GM19351 (cell line): ENCODE measurements at regions not wholly inside any gene's neighbourhood (a gene's known extent, or its start where the extent isn't known, plus 50 kb on each side); places are given as distances from the start of the nearest gene placed in this dataset.
"Not testable (repeated sequence)": the region's sequence is repeated elsewhere in the genome, so short reads cannot be mapped to it uniquely, and the experiment has no call there.

Experiments
- ATAC-seq: cut with Tn5 transposase; IDR thresholded peaks from one replicate; pipeline ENCODE4 v1.9.1; 2021; ENCODE audit warnings: mild to moderate bottlenecking, moderate library complexity; ENCODE audit not compliant: unreplicated experiment

DNA sequence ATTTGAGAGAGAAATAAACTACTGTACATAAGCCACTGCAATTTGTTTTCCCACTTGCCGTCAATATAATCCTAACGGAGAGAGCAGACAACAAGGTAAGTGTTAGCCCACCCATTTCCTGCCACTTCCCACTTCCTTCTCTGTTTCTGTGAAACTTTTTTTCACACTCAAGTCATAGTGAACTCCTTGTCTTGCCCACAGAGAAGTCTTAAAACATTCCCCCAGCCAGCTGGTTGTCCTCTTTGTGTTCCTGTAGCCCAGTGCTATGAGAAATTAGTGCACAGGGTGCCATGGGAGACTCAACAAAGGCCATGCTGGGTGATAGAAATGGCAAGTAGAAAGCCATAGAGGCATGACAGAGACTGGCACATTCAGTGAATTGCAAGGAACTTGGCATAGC lies 208.6 kb downstream of the BLID start:
- ATAC-seq, result no peak

DNA sequence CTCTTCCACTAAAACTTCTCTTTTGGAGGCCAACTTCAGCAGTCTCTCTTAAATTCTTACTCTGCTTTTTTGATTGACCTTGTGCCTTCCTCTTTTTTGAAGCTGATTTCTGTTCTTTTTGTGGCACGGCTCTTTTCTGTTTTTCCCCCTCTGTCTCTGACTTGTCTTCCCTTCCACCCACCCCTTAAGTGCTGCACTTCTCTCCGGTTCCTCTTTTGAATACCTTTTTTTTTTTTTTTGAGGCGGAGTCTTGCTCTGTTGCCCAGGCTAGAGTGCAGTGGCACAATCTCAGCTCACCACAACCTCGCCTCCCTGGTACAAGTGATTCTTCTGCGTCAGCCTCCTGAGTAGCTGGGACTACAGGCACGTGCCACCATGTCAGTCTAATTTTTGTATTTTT lies 211.9 kb downstream of the BLID start:
- peak; percentile 68 for ATAC-seq

DNA sequence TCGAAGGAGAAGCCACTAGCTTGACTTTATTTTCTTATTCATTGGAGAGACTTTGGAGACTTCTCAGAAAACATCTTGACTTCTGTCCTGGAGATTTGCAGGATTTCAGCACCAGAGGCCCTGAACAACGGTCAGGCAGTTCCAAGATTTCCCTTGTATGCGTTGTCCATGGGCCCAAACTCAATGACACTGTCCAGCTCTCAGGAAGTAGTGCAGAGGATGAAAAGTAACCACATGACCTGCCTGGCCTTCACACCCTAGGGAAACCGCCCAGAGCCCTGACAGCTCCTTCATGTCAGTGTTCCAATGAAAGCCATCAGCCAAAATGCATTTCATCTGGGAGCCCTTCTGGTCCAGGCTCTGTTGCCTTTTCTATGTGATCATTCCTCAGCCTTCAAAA lies 214.1 kb downstream of the BLID start:
- ATAC-seq, result no peak

DNA sequence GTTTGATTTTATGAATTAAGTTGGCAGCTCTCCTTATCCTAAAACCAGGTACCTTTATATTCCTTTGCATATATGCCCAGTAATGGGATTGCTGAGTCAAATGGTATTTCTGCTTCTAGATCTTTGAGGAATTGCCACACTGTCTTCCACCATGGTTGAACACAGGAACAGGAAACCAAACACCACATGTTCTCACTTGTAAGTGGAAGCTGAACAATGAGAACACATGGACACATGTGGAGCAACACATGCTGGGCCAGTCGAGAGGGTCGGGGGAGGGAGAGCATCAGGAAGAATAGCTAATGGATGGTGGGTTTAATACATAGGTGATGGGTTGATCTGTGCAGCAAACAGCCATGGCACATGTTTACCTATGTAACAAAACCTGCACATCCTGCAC lies 214.6 kb downstream of the BLID start:
- not testable (repeated sequence) for ATAC-seq

DNA sequence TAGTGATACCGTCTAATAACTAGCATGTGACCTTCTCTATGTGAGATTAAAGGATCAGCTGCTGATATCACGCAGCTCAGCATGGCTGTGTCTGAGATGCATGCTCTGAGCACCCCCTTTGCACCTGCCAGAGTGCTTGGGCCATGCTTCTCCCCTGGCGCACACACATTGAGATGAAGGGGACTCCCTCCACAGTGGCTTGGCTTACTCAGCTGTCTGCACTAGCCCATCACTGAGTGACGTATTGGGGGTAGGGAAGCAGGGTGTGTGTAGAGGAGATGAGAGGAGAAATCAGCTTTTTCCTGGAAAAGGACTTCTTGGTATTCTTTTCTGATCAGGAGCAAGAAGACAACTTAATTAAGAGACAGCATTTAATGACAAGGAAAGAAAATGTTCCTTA lies 216.5 kb downstream of the BLID start:
- no peak for ATAC-seq

DNA sequence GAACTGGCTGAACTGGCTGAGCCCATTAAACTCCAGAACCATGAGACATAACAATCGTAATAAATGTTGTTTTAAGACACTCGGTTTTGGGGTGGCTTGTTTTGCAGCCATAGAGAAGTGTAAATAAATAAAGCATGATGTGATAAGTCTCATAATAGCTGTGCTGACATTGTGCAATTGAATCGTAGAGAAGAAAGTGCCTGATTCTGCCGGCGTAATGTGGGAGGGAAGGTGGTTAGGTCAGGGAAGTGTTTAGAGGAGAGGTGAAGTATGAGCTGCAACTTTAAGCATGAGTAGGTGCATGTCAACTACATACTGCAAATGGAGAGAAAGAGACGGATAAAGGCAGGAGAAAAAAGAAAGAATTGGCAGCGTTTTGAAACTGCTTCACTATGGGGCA lies 217.1 kb downstream of the BLID start:
- no peak for ATAC-seq

DNA sequence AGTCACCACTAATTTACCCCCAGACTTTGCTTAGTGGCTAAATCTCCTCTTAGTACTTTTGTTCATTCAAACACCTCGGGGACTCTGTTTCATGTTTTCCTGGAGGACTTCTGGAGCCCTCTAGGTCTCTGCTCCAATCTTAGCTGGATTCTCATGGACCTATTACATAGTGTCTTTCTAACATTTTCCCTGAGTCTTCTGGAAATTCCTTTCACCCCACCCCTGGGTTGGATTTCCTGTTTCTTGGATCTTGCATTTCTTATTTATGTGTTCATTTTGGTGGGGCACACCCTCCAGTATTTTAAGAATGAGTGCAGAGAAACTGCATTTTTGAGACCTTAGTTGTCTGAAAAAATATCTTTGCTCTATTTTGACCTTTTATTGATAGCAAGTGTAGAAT lies 220.1 kb downstream of the BLID start:
- ATAC-seq, result no peak

DNA sequence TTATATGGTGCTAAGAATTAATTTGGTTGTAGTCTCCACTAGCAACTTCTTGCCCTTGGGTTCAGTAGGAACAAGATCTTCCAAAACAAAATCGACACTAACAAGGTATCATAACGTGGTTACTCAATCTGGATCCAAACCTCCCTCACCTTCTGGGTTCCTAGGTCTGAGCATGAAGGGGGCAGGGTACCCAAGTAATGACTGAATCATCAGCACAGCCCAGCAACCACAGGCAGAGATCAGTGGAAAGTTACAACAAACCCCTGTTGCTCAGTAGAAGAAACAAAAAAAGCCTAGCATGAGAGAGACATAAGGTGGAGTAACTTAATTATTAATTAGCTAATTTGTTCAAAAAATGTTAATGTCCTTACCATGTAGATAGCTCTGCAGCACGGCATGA lies 221.4 kb downstream of the BLID start:
- ATAC-seq, result no peak

DNA sequence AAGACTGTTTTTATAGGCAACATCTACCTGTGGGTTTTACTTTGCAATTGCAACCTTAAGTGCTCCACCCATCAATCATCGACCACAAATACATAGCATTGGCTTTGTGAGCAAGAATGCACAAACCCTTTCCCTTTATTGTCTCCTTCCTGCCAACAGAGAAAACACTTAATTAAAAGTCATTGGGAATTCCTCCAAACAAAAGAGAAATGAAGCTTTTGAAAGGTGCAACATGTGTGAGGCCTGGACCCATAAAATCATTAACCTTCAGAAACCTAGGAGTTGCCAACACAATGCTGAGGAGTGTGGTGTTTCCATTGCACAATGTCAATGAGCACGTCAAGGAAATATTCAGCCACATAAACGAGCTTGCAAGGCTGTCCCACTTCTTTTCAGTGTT lies 223.2 kb downstream of the BLID start:
- no peak for ATAC-seq

DNA sequence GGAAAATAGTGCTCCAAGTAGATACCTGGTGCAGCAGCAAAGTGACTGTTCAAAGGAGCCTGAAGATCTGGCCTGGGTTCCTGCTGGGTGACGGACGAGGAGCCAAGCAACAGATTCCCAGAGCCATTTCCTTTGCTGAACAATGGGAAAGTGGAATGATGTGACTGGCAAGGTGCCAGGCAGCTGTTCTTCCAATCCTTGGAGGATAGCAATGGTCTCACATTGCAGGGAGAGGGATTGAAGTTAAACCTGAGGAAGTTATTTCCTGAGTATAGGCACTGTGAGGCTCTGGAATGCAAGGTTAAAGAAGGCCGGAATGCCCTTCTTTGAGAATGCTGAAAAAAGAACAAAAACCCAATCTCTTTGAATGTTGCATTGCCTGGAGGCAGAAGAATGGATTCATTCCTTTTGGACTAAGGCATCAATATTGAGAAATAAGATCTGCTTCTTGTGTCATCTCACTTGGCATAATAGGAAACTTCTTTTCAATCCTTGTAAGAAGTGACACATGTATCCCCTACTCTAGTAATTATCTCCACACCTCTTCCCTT lies 223.8 kb downstream of the BLID start:
- no peak for ATAC-seq

DNA sequence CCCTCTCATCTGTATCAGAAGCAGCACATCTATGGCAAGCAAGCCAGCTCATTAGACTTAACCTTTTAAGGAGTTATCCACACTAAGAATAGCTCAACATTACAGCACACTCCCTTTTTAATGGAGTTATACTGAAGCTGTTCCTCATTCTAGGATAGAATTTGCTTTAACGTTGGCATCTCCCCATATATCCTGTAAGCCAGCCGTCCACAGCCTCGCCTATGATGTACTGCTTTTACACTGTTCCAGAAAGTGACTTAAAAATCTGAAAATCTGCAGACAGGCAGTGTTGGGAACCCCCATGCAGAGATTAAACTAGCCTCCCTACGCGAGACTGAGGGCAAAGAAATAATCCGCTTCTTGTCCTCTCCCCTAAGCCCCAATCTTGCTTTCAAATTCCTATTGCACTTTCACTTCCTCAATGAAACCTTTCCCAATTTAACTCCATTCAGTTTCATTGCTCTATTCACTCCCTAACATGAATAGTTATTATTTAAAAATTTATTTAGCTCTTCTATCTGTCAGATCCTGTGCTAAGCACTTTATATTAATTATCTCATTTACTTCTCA lies 225.0 kb downstream of the BLID start:
- ATAC-seq, result no peak

DNA sequence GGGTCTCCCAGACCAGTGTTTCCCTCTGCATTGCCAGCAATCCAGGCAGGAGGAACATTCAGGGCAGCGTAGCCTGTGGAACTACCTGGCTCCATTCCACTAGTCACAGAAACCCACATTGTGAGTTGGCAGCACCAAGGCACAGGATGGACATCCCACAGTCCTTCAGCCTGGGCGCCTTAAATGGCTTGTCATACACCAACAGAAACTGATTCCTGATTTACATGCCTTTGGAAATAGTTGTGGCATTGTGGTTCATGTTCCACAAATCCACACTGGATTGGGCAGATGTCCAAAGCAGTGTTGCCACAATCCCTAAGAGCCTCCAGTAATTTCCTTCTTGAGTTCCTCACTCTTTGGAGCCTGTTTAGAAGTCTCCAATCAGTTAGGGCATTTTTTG lies 225.6 kb downstream of the BLID start:
- no peak for ATAC-seq

DNA sequence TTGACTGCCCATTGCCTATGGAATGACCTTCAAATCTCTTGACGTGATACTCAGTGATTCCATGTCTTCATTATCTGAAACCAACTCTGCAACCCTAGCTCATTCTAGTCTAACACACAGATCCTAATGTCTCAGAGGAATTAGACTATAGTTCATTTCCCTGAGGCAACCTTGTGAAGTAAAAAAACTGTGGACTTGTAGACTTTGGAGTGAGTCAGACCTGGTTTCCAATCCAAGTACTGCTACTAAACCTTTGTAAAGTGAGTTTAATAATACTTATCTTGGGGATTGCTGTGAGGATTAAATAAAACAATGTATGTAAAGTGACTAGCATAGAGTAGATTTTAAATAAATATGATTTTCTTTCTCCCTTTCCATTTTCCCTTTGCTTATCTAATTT lies 226.1 kb downstream of the BLID start:
- no peak for ATAC-seq

DNA sequence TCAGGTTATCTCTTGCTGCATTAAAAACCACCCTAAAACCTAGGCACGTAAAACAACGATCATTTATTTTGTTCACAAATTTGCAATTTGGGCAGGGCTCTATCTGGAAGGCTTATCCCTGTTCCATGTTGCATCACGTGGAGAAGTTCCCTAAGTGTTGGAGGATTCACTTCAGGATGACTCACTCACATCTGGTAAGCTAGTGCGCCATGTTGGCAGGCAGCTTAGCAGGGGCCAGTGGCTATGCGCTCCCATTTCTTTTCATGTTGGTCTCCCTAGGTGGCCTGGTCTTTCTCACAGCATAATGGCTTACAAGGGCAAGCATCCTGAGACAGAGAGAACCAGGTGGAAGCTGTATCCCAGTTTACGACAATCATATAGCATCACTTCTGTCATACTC lies 226.8 kb downstream of the BLID start:
- no peak for ATAC-seq

DNA sequence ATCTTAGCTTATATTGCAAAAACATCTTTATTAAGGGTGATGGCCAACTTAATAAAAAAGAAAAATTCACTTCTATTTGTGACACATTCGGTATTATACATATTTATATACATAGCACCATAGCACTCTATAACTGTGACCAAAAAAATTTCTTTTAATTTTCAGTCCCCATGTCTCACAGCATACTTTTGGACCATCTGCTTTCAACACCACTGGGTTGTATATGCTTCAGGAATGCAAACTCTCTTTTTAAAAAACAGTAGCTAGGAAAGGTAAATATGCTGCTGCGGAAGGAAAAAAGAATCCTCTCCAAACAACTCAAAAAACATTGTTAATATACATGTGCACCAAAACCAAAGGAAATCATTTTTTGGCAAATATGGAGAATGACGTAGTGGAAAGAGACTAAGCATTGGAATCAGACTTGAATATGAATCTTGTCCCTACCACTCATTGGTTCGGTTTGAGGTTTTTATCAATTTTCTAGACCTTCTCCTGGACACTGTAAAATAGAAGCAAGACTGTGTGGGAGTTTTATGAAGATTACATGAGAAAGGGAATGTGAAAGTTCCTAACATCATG lies 227.9 kb downstream of the BLID start:
- no peak for ATAC-seq

DNA sequence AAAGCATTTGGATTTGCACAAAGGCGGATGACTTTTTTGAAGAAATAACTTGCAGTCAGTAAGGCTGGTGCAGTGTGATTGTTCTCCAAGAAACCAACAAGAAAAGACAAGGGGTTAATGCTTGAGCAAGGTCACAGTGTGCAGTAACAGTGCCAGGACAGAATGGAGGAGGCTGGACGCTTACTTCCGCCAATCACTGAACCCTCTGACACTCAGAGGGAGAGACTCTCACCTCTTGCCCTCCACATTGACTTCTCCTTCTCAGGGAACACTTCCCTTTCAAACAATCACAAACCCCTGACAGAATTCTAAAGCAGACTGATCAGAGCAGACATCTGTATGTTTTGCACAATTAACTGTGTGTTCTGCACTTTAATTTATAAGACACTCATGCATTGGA lies 228.4 kb downstream of the BLID start:
- ATAC-seq, result no peak

DNA sequence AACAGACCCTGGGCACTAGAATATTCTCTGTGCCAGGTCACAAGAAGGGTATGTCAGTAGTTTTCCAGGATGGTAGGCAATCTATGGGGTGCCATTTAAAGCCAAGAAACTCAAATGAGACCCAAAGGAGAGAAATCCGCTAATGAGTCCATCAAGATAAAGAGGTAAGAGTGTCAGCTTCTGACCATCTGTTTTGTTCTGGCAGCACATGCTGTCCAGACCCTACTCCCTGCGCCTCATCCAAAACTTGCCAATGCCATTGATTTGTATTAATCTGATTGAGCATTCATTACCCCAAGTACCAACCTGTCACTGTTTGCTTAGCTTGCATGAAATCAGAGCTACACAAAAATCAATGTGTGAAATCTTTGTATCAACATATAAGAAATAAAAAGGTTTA lies 229.0 kb downstream of the BLID start:
- no peak for ATAC-seq

DNA sequence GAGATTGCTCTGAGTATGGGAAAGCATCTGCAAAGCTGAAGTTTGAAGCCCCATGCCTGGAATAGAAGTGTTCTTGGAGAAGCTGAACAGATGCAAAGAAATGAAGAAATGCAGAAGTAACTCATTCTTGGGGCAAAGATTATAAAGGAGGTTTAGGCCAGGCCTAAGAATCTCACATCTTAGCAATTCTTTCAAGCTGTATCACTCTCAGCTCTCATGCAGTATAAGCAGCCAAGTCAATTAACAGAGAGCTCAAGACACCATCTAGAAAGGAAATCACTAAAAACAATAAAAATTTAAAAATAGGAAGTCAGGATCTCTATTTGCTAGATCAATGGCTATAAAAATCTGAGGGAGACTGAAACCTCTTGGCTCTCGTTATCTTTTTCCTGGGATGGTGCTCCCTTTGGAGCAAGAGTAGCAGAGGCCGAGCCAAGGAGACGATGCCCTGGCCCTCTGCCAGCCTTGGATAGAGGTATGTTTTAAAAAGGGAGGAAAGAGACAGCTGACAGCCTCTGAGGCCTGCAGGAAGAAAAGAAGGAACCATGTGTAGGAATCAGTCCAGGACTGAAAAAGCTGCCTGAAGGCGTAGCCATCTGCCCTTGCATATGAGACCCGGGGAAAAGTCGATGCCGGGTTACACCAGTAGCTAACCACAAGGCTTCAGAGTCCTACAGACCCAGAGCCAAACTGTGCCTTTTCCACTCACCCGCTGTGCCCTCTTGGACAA lies 229.8 kb downstream of the BLID start:
- no peak for ATAC-seq

DNA sequence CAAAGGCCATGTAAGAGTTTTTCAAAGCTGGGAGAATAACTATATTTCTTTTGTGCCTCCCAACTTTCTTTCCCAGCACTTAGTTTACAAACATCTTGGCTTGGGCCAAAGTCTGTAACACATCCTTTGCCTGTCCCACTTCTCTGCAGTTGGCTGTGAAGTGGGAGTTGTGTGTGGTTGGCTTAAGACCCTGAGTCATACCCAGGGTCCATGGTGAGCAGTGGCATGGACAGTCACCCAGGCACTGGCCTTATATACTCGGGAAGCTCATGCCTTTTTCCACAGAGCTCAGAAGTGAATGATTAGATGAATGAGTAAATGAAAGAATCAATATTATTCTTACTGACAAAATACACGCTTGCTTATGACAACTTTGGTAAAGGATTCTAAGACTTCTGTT lies 231.4 kb downstream of the BLID start:
- no peak for ATAC-seq

DNA sequence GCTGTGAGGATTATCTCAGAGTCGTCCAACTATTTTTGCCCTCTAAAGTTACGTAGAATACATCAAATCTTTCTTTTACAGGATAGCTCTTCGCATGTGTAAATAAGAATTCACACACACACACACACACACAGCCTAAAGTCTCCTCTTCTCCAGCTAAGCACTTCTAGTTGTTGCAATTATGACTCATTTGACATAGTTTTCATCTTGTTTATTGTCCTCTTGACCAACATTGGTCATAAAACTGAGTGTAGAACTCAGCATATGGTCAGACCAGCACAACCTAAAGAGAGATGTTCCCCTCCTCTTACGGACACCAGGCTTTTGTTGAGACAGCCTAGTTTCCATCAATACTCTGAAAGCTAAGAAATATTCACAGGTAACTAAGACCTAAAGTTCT lies 234.2 kb downstream of the BLID start:
- no peak for ATAC-seq

DNA sequence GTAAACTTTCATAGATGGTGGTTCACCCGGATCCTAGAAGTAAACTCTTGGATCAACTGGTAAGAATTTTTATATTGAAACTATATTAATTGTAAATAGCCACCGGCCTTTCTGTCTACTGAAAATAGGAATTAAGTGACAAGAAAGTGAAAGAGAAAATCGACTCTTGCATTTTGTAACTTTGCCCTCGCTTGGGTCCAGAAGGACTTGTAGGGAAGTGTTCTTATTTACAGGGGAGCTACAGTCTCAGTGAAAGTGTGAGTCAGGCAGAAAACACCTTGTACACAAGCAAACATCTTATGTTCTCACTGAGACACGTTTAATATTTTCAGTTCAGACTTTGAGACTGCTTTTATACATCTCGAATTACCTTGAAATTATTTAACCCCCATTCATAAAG lies 238.9 kb downstream of the BLID start:
- ATAC-seq, result no peak

DNA sequence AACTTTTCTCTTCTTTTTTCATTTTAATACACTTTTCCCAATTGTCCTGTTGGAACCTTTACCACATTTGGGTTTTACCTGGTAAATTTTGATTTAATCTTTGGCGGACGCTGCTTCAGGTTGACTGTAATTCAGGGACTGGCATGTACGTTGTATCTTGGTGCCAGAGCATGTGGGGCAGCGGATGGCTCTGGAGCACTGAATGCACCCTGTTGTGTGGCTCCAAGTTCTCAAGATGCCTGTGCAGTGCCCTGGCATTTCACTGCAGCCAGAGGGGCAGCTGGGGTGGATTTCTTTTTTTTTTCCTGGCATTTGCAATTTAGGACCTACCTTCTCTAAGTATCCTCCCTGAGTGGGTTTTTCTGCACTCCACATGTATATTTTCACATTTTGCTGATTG lies 242.2 kb downstream of the BLID start:
- ATAC-seq, result no peak
